Hepatocyte (in vitro differentiated cells): ENCODE measurements at regions not wholly inside any gene's neighbourhood (a gene's known extent, or its start where the extent isn't known, plus 50 kb on each side); places are given as distances from the start of the nearest gene placed in this dataset.

Experiments used
- DNase-seq: peaks from one replicate; pipeline ENCODE4 v3.0.0-alpha.2; 2016; ENCODE audit warnings: low spot score
- H2AFZ ChIP-seq: fragments of 200-600 bp; sonication (generic); 2 replicates; pipeline ENCODE4 v1.6.0; 2016; ENCODE audit warnings: antibody characterized with exemption, mild to moderate bottlenecking
- H3K27ac ChIP-seq: fragments of 200-600 bp; sonication (generic); 2 replicates; pipeline ENCODE4 v1.5.1; 2016; ENCODE audit warnings: mild to moderate bottlenecking
- H3K27me3 ChIP-seq: fragments of 200-600 bp; sonication (generic); 2 replicates; pipeline ENCODE4 v1.6.1; 2016
- H3K36me3 ChIP-seq: fragments of 200-600 bp; sonication (generic); replicated peaks from 2 replicates; pipeline ENCODE4 v1.5.1; 2016; ENCODE audit warnings: low read depth; ENCODE audit not compliant: insufficient read depth
- H3K4me1 ChIP-seq: fragments of 200-600 bp; sonication (generic); 2 replicates; pipeline ENCODE4 v1.5.1; 2016; ENCODE audit warnings: mild to moderate bottlenecking, moderate library complexity; ENCODE audit not compliant: insufficient read depth
- H3K4me2 ChIP-seq: fragments of 200-600 bp; sonication (generic); 2 replicates; pipeline ENCODE4 v1.6.0; 2016
- H3K4me3 ChIP-seq: fragments of 200-600 bp; sonication (generic); 2 replicates; pipeline ENCODE4 v1.5.1; 2016; ENCODE audit warnings: mild to moderate bottlenecking
- H3K79me2 ChIP-seq: fragments of 200-600 bp; sonication (generic); 2 replicates; pipeline ENCODE4 v1.6.0; 2017; ENCODE audit warnings: mild to moderate bottlenecking
- H3K9me2 ChIP-seq: fragments of 200-600 bp; sonication (generic); replicated peaks from 2 replicates; pipeline ENCODE4 v1.6.0; 2017; ENCODE audit warnings: mild to moderate bottlenecking; ENCODE audit not compliant: insufficient read depth
- H3K9me3 ChIP-seq: fragments of 200-600 bp; sonication (generic); 2 replicates; pipeline ENCODE4 v1.5.1; 2016; ENCODE audit warnings: low read depth, mild to moderate bottlenecking
- H4K20me1 ChIP-seq: fragments of 200-600 bp; sonication (generic); 2 replicates; pipeline ENCODE4 v1.6.0; 2016; ENCODE audit warnings: mild to moderate bottlenecking; ENCODE audit not compliant: insufficient read depth, poor library complexity, severe bottlenecking
- CTCF ChIP-seq: fragments of 200-600 bp; sonication (generic); IDR thresholded peaks from 2 replicates; pipeline ENCODE4 v1.5.1; 2016; ENCODE audit warnings: antibody characterized with exemption, mild to moderate bottlenecking; ENCODE audit not compliant: poor library complexity
- EZH2 ChIP-seq: fragments of 200-600 bp; sonication (generic); IDR thresholded peaks from 2 replicates; pipeline ENCODE4 v1.6.1; 2016; ENCODE audit warnings: antibody characterized with exemption, mild to moderate bottlenecking, borderline replicate concordance
- EZH2phosphoT487 ChIP-seq: fragments of 200-600 bp; sonication (generic); IDR thresholded peaks from one replicate; pipeline ENCODE4 v1.6.1; 2018; ENCODE audit warnings: antibody characterized with exemption, mild to moderate bottlenecking, low read depth, moderate library complexity; ENCODE audit not compliant: unreplicated experiment, severe bottlenecking
- WGBS: methylation state at CpG from one replicate; pipeline ENCODE4 v1.1.6; 2016; ENCODE audit warnings: low lambda C conversion rate; ENCODE audit errors: missing lambda C conversion rate; 5-methylcytosine and 5-hydroxymethylcytosine counted together

GRCh38 chr6:150299873-150300485 is 68.8 kb upstream of the IYD start:
- no peaks in the 10 kb centered on the region for H3K27me3 ChIP-seq
- WGBS: 83% methylated on average over 10 of the region's 10 CpGs
- H3K9me3 ChIP-seq: no peaks in the 10 kb centered on the region
- H3K4me2 ChIP-seq: no peak overlapping the region
- no peak overlapping the region for H2AFZ ChIP-seq
- TF ChIP-seq CTCF (no peak), EZH2phosphoT487 (no peak), EZH2 (no peak)
- no peak for DNase-seq
- H3K4me1 ChIP-seq: peaks cover 7% of the 10 kb centered on the region
- no peaks in the 10 kb centered on the region for H3K79me2 ChIP-seq
- H3K9me2 ChIP-seq: no peaks in the 10 kb centered on the region
- H3K36me3 ChIP-seq: no peaks in the 10 kb centered on the region
- no peak overlapping the region for H3K27ac ChIP-seq
- H3K4me3 ChIP-seq: no peak overlapping the region
- H4K20me1 ChIP-seq: no peaks in the 10 kb centered on the region

GRCh38 chr6:150301846-150302519 is 66.8 kb upstream of the IYD start:
- Histone ChIP-seq H3K4me3 (no peak overlapping the region), H3K79me2 (no peaks in the 10 kb centered on the region), H3K4me1 (peaks cover 7% of the 10 kb centered on the region), H3K27ac (peak overlapping the region; percentile 57), H3K9me2 (no peaks in the 10 kb centered on the region), H3K9me3 (no peaks in the 10 kb centered on the region), H3K36me3 (no peaks in the 10 kb centered on the region), H2AFZ (no peak overlapping the region), H3K27me3 (no peaks in the 10 kb centered on the region), H3K4me2 (no peak overlapping the region), H4K20me1 (no peaks in the 10 kb centered on the region)
- TF ChIP-seq EZH2 (no peak), CTCF (no peak), EZH2phosphoT487 (no peak)
- DNase-seq: peak; percentile 38
- 71% methylated on average over 6 of the region's 6 CpGs for WGBS

- no peaks in the 10 kb centered on the region for H3K9me3 ChIP-seq
- no peak for DNase-seq
- WGBS: 69% methylated on average over 7 of the region's 7 CpGs
- no peaks in the 10 kb centered on the region for H3K79me2 ChIP-seq
- H3K9me2 ChIP-seq: no peaks in the 10 kb centered on the region
- H3K27ac ChIP-seq: peak overlapping the region; percentile 57
- H3K36me3 ChIP-seq: no peaks in the 10 kb centered on the region
- H3K27me3 ChIP-seq: no peaks in the 10 kb centered on the region
- H3K4me1 ChIP-seq: peaks cover 7% of the 10 kb centered on the region
- no peak overlapping the region for H3K4me2 ChIP-seq
- no peak for TF ChIP-seq CTCF
- no peak overlapping the region for H2AFZ ChIP-seq
- no peak overlapping the region for H3K4me3 ChIP-seq
- H4K20me1 ChIP-seq: no peaks in the 10 kb centered on the region
Observed at GRCh38 chr6:150302520-150303176, 66.2 kb upstream of the IYD start.
